Stromal cell of bone marrow (primary cell): ENCODE measurements at regions not wholly inside any gene's neighbourhood (a gene's known extent, or its start where the extent isn't known, plus 50 kb on each side); places are given as distances from the start of the nearest gene placed in this dataset.
"Not testable (repeated sequence)": the region's sequence is repeated elsewhere in the genome, so short reads cannot be mapped to it uniquely, and the experiment has no call there.

Experiments
- DNase-seq: peaks from one replicate; pipeline ENCODE4 v3.0.0-alpha.2; 2012; ENCODE audit warnings: low read depth

DNA sequence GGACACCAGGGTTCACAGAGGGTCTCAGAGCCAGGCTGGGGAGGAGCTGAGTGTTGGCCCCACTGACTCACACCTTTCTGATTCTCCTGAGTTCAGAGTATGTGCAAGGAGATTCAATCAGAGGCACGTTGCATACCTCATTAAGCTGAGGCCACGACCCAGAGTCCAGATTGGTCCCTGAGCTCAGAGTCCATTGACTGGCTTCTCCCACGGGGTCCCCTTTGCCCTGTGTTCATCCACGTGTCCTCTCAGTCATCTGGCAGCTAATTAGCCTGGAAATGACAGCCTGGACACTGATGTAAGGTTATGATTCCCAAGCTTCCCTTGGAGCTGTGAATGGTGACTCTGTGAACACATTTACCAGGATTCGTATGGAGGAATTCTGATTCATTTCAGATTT, 267.2 kb downstream of the SH3BP4 start:
- DNase-seq = no peak

- DNase-seq = no peak
Observed at GRCh38 chr2:235220331-235220730, 268.5 kb downstream of the SH3BP4 start.

DNA sequence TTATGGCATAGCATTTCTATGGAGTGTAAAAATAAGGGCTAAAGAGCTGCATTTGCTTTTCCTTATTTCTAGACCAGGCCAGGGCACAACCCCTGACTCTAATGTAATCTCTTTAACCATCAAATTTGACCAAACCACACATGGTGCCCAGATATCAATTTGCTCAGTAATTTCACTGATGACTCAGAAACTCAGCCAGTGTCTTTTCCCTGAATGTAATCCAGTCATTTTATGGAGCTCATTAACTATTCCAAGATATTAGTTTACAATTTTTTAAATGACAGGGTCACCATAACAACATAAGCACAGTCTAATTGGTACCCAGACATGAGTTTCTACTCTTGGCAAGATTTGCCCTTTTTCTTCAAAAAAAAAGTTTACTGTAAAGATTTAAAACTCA, 270.8 kb upstream of the AGAP1 start:
- no peak for DNase-seq

- DNase-seq = no peak
Observed at GRCh38 chr2:235224410-235224809, 269.4 kb upstream of the AGAP1 start.

DNA sequence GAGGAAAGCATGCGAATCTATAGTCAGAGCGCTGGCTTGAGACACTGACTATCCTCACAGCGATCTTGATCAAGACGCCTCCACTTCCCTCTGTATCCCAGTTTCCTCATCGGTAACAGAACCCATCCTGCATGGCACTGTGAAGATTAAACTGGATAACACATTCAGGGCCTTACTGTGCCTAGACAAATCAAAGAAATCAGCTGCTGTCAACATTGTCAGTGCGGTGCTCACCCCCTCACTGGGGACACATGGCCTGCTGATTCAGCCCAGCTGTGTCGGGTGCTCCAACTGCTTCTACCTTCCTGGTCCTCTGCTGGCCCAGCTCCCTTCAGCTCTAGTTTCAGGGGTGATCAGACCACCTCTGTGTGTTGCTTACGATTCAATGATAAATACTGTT, 268.6 kb upstream of the AGAP1 start:
- no peak for DNase-seq

DNA sequence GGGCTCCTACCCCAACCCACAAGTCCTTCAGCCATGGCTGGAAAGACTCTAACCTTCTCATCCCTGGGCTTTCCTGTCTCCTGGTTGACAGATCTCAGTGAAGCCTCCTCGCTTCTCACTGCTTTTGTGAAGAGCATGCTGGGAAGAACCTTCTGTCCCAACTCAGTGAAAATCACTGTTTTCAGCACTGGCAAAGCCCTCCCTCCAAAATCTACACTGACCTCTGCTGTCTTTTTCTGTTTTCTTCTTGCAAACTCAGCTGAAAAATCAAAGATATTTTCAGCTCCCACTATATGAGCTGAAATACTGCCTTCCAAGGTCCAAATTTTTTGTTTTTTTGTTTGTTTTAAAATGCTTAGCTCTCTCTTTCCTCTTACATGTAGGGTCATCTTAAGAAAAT, 266.3 kb upstream of the AGAP1 start:
- no peak for DNase-seq

DNA sequence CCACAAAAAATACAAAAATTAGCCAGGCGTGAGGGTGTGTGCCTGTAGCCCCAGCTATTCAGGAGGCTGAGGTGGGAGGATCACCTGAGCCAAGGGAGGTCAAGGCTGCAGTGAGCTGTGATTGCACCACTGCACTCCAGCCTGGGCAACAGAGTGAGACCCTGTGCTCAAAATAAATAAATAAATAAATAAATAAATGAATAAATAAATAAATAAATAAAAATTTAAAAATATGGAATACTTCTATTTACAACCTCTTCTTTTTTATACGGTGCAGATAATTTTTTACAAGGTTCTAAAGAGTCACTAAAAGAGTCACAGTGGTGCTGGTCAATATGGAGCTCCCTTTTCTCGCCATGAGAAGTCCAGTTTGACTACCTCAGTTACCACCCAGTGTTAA, 265.4 kb upstream of the AGAP1 start:
- not testable (repeated sequence) for DNase-seq

GRCh38 chr2:235229236-235229635, 264.6 kb upstream of the AGAP1 start:
- DNase-seq = no peak

- DNase-seq = no peak
Observed at GRCh38 chr2:235230821-235231601, 262.8 kb upstream of the AGAP1 start.

DNA sequence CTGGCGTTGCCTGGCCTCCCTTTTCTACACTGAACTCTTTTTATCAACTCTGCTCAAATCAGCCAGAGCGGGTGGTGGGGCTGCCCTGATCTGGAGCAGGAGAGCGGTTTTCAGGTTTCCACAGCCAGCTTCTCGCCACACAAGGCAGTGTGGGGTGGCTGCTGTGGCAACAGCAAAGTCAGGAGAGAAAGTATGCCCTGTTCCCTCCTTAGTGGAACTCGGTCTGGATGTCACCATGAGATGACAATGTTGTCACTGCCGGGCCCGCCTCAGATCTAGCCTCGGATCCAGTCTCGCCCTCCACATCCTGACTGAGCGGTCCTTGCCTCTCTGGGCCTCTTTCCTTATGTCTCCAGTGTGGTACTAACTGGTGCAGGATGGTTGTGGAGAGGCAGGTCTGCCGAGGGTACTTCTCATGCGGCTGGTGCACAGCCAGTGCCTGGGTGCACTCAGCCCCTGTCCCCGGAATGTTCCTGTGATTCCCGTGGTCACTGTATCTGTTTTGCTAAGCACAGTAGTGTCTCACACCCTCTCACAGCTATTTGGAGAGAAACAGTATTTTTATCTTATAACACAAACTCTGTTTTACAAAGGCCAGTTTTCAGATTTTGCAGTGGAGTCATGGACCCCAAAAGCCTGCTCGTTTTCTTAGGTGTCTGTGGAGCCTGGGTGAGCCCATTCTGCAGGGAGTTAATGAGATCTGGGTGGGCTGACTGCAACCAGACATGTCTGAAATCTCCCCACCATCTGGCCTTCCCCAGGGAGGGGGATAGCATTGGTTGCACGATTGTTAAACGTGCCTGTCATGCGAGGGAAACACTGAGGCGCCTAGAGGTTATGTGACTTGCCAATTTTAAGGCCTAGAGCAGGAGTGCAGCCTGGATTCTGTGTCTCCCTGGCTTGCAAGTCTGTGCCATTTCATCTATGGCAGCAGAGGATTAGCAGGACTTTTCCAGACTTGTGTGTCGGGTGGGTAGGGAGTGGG, 261.1 kb upstream of the AGAP1 start:
- DNase-seq = no peak

DNA sequence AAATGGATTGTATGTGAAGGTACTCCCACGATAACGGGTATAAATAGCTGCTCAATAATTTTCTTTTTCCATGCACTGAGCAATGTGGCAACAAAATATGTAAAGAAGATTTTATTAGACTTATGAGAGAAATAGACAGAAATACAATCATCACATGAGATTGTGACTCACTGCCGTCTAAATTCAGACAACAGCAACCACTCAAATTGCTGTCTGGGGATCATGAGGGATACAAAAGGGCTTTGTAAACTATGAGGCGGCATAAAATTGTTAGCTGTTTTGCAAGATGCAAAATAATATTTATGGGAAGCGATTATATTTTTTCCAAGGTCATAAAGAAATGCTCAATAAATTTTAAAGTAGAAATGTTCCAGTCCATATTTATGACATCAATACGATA, 259.1 kb upstream of the AGAP1 start:
- peak; percentile 88 for DNase-seq

- DNase-seq = no peak
Observed at GRCh38 chr2:235235977-235236767, 257.7 kb upstream of the AGAP1 start.

DNA sequence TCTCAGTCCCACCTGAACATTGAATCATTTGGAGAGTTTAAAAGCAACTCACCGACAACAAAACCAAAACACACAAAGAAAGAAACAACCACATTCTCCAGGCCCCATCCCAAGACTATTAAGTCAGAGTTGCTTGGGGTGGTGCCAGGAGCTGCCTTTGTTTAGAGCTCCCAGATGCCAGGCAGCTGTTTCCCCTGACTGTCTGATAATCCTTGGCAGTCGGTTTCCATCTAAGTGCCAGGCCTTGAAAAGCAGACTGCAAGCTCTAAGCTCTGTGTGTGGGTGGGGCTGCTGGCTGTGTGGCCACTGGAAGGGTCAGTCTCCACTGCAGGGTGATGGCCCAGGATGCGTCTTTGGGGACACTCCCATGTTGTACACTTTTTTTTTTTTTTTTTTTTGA, 255.3 kb upstream of the AGAP1 start:
- peak; percentile 83 for DNase-seq

DNA sequence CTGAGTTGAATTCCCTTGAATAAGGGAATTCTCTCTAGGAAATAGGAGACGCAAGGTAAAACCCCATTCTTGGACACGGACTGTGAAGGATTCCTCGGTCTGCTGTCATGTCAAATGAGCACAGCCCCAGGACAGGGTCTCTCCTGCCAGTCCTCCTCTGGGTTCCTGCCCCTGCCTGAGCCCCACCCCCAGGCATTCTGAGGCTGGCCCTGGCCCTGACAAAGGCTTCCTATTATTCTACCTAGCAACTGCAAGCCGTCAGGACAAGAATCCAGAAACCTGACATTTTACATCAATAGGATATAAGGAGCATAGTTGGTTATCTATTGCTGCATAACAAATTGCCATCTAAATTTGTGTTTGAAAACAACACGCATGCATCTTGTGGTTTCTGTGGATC, 253.3 kb upstream of the AGAP1 start:
- no peak for DNase-seq

- peak; percentile 63 for DNase-seq
Observed at GRCh38 chr2:235244255-235245220, 249.3 kb upstream of the AGAP1 start.

DNA sequence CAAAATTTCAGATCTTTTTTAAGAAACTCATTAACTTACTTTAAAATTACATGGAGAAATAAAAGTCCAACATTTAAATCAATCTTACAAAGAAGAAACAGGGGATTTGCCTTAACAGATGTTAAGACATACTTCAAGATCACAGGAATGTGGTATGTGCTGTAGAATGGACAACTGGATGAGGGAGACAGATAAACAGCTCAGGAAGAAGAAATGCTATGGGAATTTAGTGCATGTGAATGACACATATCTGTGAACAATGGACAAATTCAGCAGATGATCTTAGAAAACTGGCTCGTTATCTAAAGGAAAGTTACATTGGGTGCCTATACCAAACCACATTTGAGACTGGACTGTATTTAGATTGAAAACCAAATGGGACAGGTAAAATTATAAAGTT, 246.8 kb upstream of the AGAP1 start:
- no peak for DNase-seq

DNA sequence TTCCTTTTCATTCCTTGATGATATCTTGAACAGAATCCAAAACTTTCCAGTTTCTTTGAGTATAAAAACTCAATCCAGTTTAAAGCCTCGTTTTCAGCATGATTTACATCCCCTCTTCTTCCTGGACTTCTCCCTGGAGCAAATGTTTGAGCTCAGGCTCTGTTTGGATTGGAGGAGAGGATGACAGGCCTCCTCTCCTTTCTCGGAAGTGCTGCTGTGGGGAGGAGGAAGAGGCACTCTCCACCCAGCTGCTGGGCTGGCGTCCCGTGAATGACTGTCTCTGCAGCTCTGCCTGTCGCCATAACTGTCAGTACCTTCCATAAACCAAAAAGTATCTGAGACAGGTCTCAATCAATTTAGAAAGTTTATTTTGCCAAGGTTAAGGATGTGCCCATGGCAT, 238.2 kb upstream of the AGAP1 start:
- DNase-seq = peak; percentile 38

- DNase-seq = no peak
Observed at GRCh38 chr2:235257590-235257989, 236.3 kb upstream of the AGAP1 start.

- DNase-seq = no peak
Observed at GRCh38 chr2:235262750-235263149, 231.1 kb upstream of the AGAP1 start.

DNA sequence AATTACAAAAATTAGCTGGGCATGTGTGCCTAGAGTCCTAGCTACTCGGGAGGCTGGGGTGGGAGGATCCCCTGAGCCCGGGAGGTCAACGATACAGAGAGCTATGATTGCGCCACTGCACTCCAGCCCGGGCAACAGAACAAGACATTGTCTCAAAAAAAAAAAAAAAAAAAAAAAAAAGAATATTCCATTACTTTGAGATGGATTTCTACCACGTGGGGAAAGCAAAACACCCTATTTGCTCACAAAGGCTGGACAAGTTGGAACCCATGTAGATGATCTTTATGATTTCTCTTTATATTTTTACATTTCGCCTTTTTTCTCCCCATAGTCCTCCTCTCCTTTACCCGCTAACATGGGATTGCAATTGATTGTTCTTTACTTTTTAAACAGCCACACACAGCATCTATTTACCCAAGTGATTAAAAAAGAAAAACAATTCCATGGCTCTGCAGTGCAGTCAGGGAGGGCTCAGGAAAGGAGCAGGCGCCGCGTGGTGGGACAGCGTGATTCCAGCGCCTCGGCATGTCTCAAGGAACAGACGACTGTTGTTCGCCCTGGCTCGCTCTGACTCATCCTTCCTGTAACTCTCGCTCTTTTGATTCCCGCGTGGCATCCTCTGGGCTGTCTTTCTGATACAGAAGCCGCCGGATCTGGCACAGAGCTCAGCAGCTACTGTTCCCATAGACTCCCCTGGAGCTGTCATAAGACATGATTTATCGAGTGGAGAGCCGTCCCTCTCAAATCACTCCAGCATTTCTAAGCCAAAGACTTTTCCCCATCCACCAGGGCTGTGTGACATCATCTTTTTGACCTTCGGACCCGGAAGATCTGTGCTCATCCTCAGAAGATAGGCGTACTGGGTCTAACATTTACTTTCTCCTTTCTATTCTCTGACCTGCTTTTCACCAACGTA, 230.4 kb upstream of the AGAP1 start:
- peak; percentile 91 for DNase-seq
